ENCODE measurements at regions not wholly inside any gene's neighbourhood (a gene's known extent, or its start where the extent isn't known, plus 50 kb on each side); places are given as distances from the start of the nearest gene placed in this dataset.

GRCh38 chr11:107180236-107180635 lies 162.0 kb upstream of the GUCY1A2 start:
- DNase-seq (ENCODE audit: extremely low spot score), result no peak
- CTCF ChIA-PET, result no interaction called here
- TF ChIP-seq BHLHE40 (IDR thresholded peaks at IDR 0.05; ENCODE audit: borderline replicate concordance) (no peak), ARNT (IDR thresholded peaks at IDR 0.05) (no peak), FOXA1 (IDR thresholded peaks at IDR 0.05) (no peak), HDGF (IDR thresholded peaks at IDR 0.05; ENCODE audit: borderline replicate concordance) (no peak), L3MBTL2 (conservative IDR thresholded peaks at IDR 0.05) (no peak), SUZ12 (IDR thresholded peaks at IDR 0.05) (no peak), CTBP1 (IDR thresholded peaks at IDR 0.05; ENCODE audit: borderline replicate concordance) (no peak)
- POLR2A ChIA-PET, result no interaction called here

DNA sequence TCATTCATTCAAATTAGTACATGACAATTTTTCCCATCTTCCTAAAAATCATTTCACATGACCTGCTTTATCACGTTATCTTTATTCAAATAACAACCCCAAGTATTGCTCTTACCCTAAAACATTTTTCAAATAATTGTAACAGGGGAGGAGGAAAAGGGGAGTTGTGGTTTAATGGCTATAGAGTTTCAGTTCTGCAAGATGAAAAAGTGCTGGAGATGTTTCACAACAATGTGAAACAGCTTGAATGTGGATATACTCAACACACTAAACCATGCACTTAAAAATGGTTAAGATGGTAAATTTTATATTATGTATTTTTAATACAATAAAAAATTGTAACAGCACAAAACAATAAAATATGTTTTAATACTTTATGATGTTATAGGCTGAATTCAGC lies 161.6 kb upstream of the GUCY1A2 start:
- ChIA-PET POLR2A (no interaction called here), CTCF (no interaction called here)
- no peak for DNase-seq (ENCODE audit: extremely low spot score)
- TF ChIP-seq HDGF (IDR thresholded peaks at IDR 0.05; ENCODE audit: borderline replicate concordance), result no peak
- no peak for TF ChIP-seq BHLHE40 (IDR thresholded peaks at IDR 0.05; ENCODE audit: borderline replicate concordance)
- TF ChIP-seq, protein P1, sequence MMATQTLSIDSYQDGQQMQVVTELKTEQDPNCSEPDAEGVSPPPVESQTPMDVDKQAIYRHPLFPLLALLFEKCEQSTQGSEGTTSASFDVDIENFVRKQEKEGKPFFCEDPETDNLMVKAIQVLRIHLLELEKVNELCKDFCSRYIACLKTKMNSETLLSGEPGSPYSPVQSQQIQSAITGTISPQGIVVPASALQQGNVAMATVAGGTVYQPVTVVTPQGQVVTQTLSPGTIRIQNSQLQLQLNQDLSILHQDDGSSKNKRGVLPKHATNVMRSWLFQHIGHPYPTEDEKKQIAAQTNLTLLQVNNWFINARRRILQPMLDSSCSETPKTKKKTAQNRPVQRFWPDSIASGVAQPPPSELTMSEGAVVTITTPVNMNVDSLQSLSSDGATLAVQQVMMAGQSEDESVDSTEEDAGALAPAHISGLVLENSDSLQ (IDR thresholded peaks at IDR 0.05), result no peak
- TF ChIP-seq CTBP1 (IDR thresholded peaks at IDR 0.05; ENCODE audit: borderline replicate concordance), result no peak
- TF ChIP-seq LEF1 (IDR thresholded peaks at IDR 0.05; ENCODE audit: borderline replicate concordance), result no peak
- TF ChIP-seq ELF4 (IDR thresholded peaks at IDR 0.05), result no peak
- TF ChIP-seq ZNF384 (IDR thresholded peaks at IDR 0.05), result no peak
- no peak for TF ChIP-seq TARDBP (IDR thresholded peaks at IDR 0.05)
- no peak for TF ChIP-seq FOXK2 (IDR thresholded peaks at IDR 0.05)
- no peak for TF ChIP-seq NFRKB (IDR thresholded peaks at IDR 0.05)
- TF ChIP-seq SP1 (IDR thresholded peaks at IDR 0.05), result no peak
- TF ChIP-seq ARNT (IDR thresholded peaks at IDR 0.05), result no peak
- no peak for TF ChIP-seq L3MBTL2 (conservative IDR thresholded peaks at IDR 0.05)
- no peak for TF ChIP-seq FOXM1 (IDR thresholded peaks at IDR 0.05; ENCODE audit: borderline replicate concordance)
- no peak for TF ChIP-seq SUZ12 (IDR thresholded peaks at IDR 0.05)

GRCh38 chr11:107177106-107177477 lies 158.8 kb upstream of the GUCY1A2 start:
- DNase-seq (ENCODE audit: extremely low spot score), result no peak
- TF ChIP-seq L3MBTL2 (conservative IDR thresholded peaks at IDR 0.05) (no peak), FOXA1 (IDR thresholded peaks at IDR 0.05) (no peak), SUZ12 (IDR thresholded peaks at IDR 0.05) (no peak), LEF1 (IDR thresholded peaks at IDR 0.05; ENCODE audit: borderline replicate concordance) (no peak), HDGF (IDR thresholded peaks at IDR 0.05; ENCODE audit: borderline replicate concordance) (no peak)
- TF ChIP-seq, protein P1 (IDR thresholded peaks at IDR 0.05), result no peak
- ChIA-PET CTCF (no interaction called here), POLR2A (no interaction called here)

DNA sequence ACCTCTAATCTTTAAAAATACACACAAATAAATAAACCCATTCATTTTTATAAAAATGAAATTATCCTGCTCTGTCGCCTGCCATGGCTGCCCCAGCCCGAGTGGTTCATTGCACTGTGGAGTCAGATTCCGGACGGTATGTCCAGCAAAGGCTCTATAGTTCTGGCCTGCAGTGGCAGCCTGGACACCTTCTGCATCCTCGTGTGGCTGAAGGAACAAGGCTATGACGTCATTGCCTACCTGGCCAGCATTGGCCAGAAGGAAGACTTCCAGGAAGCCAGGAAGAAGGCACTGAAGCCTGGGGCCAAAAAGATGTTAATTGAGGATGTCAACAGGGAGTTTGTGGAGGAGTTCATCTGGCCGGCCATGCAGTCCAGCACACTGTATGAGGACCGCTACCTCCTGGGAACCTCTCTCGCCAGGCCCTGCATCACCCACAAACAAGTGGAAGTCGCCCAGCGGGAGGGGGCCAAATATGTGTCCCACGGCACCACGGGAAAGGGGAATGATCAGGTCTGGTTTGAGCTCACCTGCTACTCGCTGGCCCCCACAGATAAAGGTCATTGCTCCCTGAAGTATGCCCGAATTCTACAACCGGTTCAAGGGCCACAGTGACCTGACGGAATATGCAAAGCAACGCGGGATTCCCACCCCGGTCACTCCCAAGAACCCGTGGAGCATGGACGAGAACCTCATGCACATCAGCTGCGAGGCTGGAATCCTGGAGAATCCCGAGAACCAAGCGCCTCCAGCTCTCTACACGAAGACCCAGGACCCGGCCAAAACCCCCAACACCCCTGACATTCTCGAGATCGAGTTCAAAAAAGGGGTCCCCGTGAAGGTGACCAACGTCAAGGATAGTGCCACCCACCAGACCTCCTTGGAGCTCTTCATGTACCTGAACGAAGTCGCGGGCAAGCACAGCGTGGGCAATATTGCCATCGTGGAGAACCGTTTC lies 158.2 kb upstream of the GUCY1A2 start:
- DNase-seq (ENCODE audit: extremely low spot score), result no peak
- CTCF ChIA-PET, result no interaction called here
- TF ChIP-seq BHLHE40 (IDR thresholded peaks at IDR 0.05; ENCODE audit: borderline replicate concordance) (no peak), CTBP1 (IDR thresholded peaks at IDR 0.05; ENCODE audit: borderline replicate concordance) (no peak), ARNT (IDR thresholded peaks at IDR 0.05) (no peak), FOXA1 (IDR thresholded peaks at IDR 0.05) (no peak), HDGF (IDR thresholded peaks at IDR 0.05; ENCODE audit: borderline replicate concordance) (no peak), FOXM1 (IDR thresholded peaks at IDR 0.05; ENCODE audit: borderline replicate concordance) (no peak), TARDBP (IDR thresholded peaks at IDR 0.05) (no peak), SUZ12 (IDR thresholded peaks at IDR 0.05) (no peak)
- TF ChIP-seq, protein P1 (IDR thresholded peaks at IDR 0.05), result no peak
- POLR2A ChIA-PET, result no interaction called here

- CTCF ChIA-PET, result no interaction called here
- TF ChIP-seq HDGF (IDR thresholded peaks at IDR 0.05; ENCODE audit: borderline replicate concordance) (no peak), SP1 (IDR thresholded peaks at IDR 0.05) (no peak), CTBP1 (IDR thresholded peaks at IDR 0.05; ENCODE audit: borderline replicate concordance) (no peak), L3MBTL2 (conservative IDR thresholded peaks at IDR 0.05) (no peak), LEF1 (IDR thresholded peaks at IDR 0.05; ENCODE audit: borderline replicate concordance) (no peak), ARNT (IDR thresholded peaks at IDR 0.05) (no peak), ZNF384 (IDR thresholded peaks at IDR 0.05) (no peak), BHLHE40 (IDR thresholded peaks at IDR 0.05; ENCODE audit: borderline replicate concordance) (no peak), ELF4 (IDR thresholded peaks at IDR 0.05) (no peak), FOXM1 (IDR thresholded peaks at IDR 0.05; ENCODE audit: borderline replicate concordance) (no peak), FOXK2 (IDR thresholded peaks at IDR 0.05) (no peak), TARDBP (IDR thresholded peaks at IDR 0.05) (no peak), SUZ12 (IDR thresholded peaks at IDR 0.05) (no peak), FOXA1 (IDR thresholded peaks at IDR 0.05) (no peak), NFRKB (IDR thresholded peaks at IDR 0.05) (no peak)
- TF ChIP-seq, protein P1 (IDR thresholded peaks at IDR 0.05), result no peak
- POLR2A ChIA-PET, result no interaction called here
- no peak for DNase-seq (ENCODE audit: extremely low spot score)
Measured at GRCh38 chr11:107174856-107175255, 156.6 kb upstream of the GUCY1A2 start.

Measured in HEK293T (cell line).